ENCODE measurements at regions not wholly inside any gene's neighbourhood (a gene's known extent, or its start where the extent isn't known, plus 50 kb on each side); places are given as distances from the start of the nearest gene placed in this dataset.

DNA sequence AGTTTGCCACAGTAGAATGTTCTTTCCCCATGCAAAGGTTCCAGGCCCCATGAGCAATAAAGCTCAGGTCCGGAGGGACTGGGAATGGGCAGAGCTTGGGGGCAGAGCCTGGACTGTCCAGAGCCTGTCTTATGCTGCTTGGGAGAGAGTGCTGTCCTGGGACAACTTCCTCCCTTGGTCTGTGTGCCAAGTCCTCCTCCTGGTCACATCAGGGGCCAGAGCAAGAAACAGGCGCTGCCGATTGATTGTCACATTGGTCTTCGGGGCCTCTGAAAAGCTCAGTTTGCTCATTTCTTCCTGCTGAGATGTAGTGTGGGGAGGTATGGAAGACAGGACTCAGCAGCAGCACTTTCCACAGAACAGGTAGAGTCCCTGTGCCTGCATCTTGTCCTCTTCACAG lies 54.0 kb upstream of the FCN1 start:
- H3K9me3 ChIP-seq (ENCODE audit: insufficient read depth, low read length): no peaks in the 10 kb centered on the region
- H3K4me3 ChIP-seq (ENCODE audit: insufficient read length, low read depth): no peak overlapping the region
- peaks cover 12% of the 10 kb centered on the region for H3K4me1 ChIP-seq (ENCODE audit: insufficient read depth, insufficient read length)
- H3K9ac ChIP-seq (ENCODE audit: insufficient read length, low read depth): no peak overlapping the region
- no peak for DNase-seq (ENCODE audit: low read depth, low spot score)
- peaks cover 8% of the 10 kb centered on the region for H3K27me3 ChIP-seq (ENCODE audit: insufficient read depth, insufficient read length)
- TF ChIP-seq SUZ12 (IDR thresholded peaks at IDR 0.05; ENCODE audit: extremely low read depth, insufficient read depth, insufficient read length) (no peak), YY1 (IDR thresholded peaks at IDR 0.05; ENCODE audit: insufficient read depth, insufficient read length) (no peak), ZNF274 (IDR thresholded peaks at IDR 0.05; ENCODE audit: low read depth, low read length) (no peak)
- H3K36me3 ChIP-seq (ENCODE audit: insufficient read depth, insufficient read length, low read length): no peaks in the 10 kb centered on the region

DNA sequence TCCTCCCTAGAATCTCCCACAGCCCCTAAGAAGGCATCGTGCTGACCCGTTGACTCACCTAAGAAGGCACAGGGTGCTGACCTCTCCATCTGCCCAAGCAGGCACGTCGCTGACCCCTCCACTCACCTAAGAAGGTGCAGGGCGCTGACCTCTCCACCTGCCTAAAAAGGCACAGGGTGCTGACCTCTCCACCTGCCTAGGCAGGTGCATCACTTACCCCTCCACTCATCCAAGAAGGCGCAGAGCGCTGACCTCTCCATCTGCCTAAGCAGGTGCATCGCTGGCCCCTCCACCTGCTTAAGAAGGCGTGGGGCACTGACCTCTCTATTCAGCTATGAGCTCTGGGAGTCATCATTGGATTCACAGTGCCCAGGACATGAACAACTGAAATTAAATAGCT lies 54.4 kb upstream of the FCN1 start:
- no peak for TF ChIP-seq ZNF274 (IDR thresholded peaks at IDR 0.05; ENCODE audit: low read depth, low read length)
- no peak for TF ChIP-seq YY1 (IDR thresholded peaks at IDR 0.05; ENCODE audit: insufficient read depth, insufficient read length)
- no peak for TF ChIP-seq SUZ12 (IDR thresholded peaks at IDR 0.05; ENCODE audit: extremely low read depth, insufficient read depth, insufficient read length)
- H3K27me3 ChIP-seq (ENCODE audit: insufficient read depth, insufficient read length): peaks cover 8% of the 10 kb centered on the region
- H3K4me1 ChIP-seq (ENCODE audit: insufficient read depth, insufficient read length): peaks cover 8% of the 10 kb centered on the region
- no peak overlapping the region for H3K4me3 ChIP-seq (ENCODE audit: insufficient read length, low read depth)
- no peak overlapping the region for H3K9ac ChIP-seq (ENCODE audit: insufficient read length, low read depth)
- DNase-seq (ENCODE audit: low read depth, low spot score): no peak
- H3K9me3 ChIP-seq (ENCODE audit: insufficient read depth, low read length): no peaks in the 10 kb centered on the region
- H3K36me3 ChIP-seq (ENCODE audit: insufficient read depth, insufficient read length, low read length): no peaks in the 10 kb centered on the region

DNA sequence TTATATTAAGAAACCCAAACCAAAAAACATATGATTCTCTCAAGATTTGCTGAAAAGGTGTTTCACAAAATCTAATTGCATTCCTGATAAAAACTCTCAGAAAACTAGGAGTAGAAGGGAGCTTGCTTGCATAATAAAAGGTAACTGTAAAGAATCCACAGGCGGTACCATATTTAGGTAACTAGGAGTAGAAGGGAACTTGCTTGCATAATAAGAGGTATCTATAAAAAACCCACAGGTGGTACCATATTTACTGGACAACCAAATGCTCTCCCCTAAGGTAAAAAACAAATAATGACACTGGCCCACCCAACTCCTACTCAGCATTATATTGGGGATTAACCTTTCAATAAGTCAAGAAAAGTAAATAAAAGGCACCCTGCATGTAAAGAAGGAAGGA lies 57.5 kb upstream of the FCN1 start:
- peaks cover 9% of the 10 kb centered on the region for H3K27me3 ChIP-seq (ENCODE audit: insufficient read depth, insufficient read length)

DNA sequence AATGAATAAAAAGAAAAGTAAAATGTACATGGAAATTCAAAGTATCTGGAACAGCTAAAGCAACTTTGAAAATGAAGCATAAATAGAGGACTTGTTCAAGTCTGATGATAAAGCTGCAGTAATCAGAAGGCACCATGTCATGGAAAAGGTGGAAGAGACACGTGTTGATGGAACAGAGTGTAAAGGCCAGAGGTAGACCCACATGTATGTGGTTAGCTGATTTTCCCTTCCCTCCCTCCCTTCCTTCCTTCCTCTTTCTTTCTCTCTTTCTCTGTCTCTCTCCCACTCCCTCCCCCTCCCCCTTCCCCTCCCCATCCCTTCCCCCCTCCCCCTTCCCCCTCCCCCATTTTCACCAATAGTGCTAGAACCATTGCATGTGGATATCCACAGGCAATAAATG lies 58.7 kb upstream of the FCN1 start:
- Histone ChIP-seq H3K9me3 (ENCODE audit: insufficient read depth, low read length) (no peaks in the 10 kb centered on the region), H3K9ac (ENCODE audit: insufficient read length, low read depth) (no peak overlapping the region), H3K27me3 (ENCODE audit: insufficient read depth, insufficient read length) (peaks cover 9% of the 10 kb centered on the region), H3K36me3 (ENCODE audit: insufficient read depth, insufficient read length, low read length) (no peaks in the 10 kb centered on the region), H3K4me3 (ENCODE audit: insufficient read length, low read depth) (no peak overlapping the region), H3K4me1 (ENCODE audit: insufficient read depth, insufficient read length) (no peaks in the 10 kb centered on the region)
- no peak for TF ChIP-seq YY1 (IDR thresholded peaks at IDR 0.05; ENCODE audit: insufficient read depth, insufficient read length)
- TF ChIP-seq ZNF274 (IDR thresholded peaks at IDR 0.05; ENCODE audit: low read depth, low read length): no peak
- no peak for TF ChIP-seq SUZ12 (IDR thresholded peaks at IDR 0.05; ENCODE audit: extremely low read depth, insufficient read depth, insufficient read length)
- DNase-seq (ENCODE audit: low read depth, low spot score): no peak

More for the DNA sequence above, 57.5 kb upstream of the FCN1 start:
- H3K4me1 ChIP-seq (ENCODE audit: insufficient read depth, insufficient read length): no peaks in the 10 kb centered on the region
- no peaks in the 10 kb centered on the region for H3K36me3 ChIP-seq (ENCODE audit: insufficient read depth, insufficient read length, low read length)
- no peak for TF ChIP-seq SUZ12 (IDR thresholded peaks at IDR 0.05; ENCODE audit: extremely low read depth, insufficient read depth, insufficient read length)
- DNase-seq (ENCODE audit: low read depth, low spot score): peak; percentile 16
- no peak overlapping the region for H3K4me3 ChIP-seq (ENCODE audit: insufficient read length, low read depth)
- H3K9ac ChIP-seq (ENCODE audit: insufficient read length, low read depth): no peak overlapping the region
- no peaks in the 10 kb centered on the region for H3K9me3 ChIP-seq (ENCODE audit: insufficient read depth, low read length)

DNA sequence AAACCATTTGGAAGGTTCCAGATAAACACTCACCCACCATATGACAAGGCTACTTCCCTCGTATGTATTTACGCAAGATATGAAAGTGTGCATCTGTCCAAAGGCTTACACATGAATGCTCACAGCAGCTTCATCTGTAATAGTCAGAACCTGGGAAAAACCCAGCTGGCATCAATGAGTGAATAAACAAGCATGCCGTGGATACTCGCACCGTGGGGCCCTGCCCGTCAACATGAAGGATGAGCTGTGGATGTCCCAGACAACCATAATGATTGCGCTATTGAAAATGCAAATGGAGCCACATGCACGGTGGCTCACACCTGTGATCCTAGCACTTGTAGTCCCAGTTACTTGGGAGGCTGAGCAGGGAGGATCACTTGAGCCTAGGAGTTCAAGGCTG lies 60.6 kb upstream of the FCN1 start:
- no peaks in the 10 kb centered on the region for H3K36me3 ChIP-seq (ENCODE audit: insufficient read depth, insufficient read length, low read length)
- H3K9ac ChIP-seq (ENCODE audit: insufficient read length, low read depth): no peak overlapping the region
- DNase-seq (ENCODE audit: low read depth, low spot score): no peak
- no peaks in the 10 kb centered on the region for H3K9me3 ChIP-seq (ENCODE audit: insufficient read depth, low read length)
- no peak for TF ChIP-seq SUZ12 (IDR thresholded peaks at IDR 0.05; ENCODE audit: extremely low read depth, insufficient read depth, insufficient read length)
- TF ChIP-seq ZNF274 (IDR thresholded peaks at IDR 0.05; ENCODE audit: low read depth, low read length): no peak
- no peak for TF ChIP-seq YY1 (IDR thresholded peaks at IDR 0.05; ENCODE audit: insufficient read depth, insufficient read length)
- peaks cover 3% of the 10 kb centered on the region for H3K27me3 ChIP-seq (ENCODE audit: insufficient read depth, insufficient read length)
- peaks cover 5% of the 10 kb centered on the region for H3K4me1 ChIP-seq (ENCODE audit: insufficient read depth, insufficient read length)
- H3K4me3 ChIP-seq (ENCODE audit: insufficient read length, low read depth): no peak overlapping the region

DNA sequence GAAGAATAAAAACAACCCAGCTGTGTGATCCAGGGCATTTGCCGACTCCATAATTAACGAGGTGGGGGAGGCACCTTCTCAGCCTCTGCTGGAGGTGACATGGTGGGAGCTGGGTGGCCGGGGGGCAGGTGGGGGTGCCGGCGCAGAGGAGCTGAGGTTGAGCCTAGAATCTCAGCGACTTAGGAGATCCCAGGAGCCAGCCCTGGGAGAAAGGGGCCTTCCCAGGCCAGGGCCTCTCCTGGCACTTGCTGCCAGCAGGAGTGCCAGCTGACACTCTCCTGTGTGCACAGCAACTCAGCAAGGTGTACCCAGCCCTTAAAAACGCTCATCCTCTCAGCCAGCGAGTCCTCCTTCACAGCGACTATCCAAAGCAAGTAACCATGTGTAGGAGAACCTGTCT lies 62.8 kb upstream of the FCN1 start:
- no peaks in the 10 kb centered on the region for H3K9me3 ChIP-seq (ENCODE audit: insufficient read depth, low read length)
- H3K4me1 ChIP-seq (ENCODE audit: insufficient read depth, insufficient read length): peaks cover 5% of the 10 kb centered on the region
- H3K27me3 ChIP-seq (ENCODE audit: insufficient read depth, insufficient read length): peaks cover 7% of the 10 kb centered on the region
- DNase-seq (ENCODE audit: low read depth, low spot score): no peak
- no peak overlapping the region for H3K4me3 ChIP-seq (ENCODE audit: insufficient read length, low read depth)
- TF ChIP-seq ZNF274 (IDR thresholded peaks at IDR 0.05; ENCODE audit: low read depth, low read length) (no peak), YY1 (IDR thresholded peaks at IDR 0.05; ENCODE audit: insufficient read depth, insufficient read length) (no peak), SUZ12 (IDR thresholded peaks at IDR 0.05; ENCODE audit: extremely low read depth, insufficient read depth, insufficient read length) (no peak)
- no peaks in the 10 kb centered on the region for H3K36me3 ChIP-seq (ENCODE audit: insufficient read depth, insufficient read length, low read length)
- H3K9ac ChIP-seq (ENCODE audit: insufficient read length, low read depth): no peak overlapping the region

DNA sequence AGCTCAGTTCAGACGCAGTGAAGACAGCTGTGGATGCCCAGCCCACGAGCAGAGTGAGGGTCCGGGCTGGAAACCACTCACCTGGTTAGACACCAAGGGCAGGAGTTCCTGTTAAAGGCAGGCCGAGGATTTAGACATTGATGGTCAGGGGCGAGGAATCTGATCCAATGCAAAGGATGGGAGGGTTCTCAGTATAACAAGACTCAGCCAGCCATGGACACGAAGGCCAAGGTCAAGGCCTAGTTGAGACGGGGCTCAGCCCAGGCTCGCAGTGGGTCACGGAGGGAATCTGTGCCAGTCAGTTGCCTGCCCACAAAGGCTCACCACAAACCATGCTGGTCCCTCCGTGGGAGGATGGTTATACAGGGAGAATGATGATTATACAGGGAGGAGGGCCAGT lies 63.3 kb upstream of the FCN1 start:
- H3K9me3 ChIP-seq (ENCODE audit: insufficient read depth, low read length): no peaks in the 10 kb centered on the region
- no peak for DNase-seq (ENCODE audit: low read depth, low spot score)
- no peak overlapping the region for H3K9ac ChIP-seq (ENCODE audit: insufficient read length, low read depth)
- H3K27me3 ChIP-seq (ENCODE audit: insufficient read depth, insufficient read length): peaks cover 7% of the 10 kb centered on the region
- no peak overlapping the region for H3K4me3 ChIP-seq (ENCODE audit: insufficient read length, low read depth)
- H3K36me3 ChIP-seq (ENCODE audit: insufficient read depth, insufficient read length, low read length): no peaks in the 10 kb centered on the region
- H3K4me1 ChIP-seq (ENCODE audit: insufficient read depth, insufficient read length): peaks cover 5% of the 10 kb centered on the region
- TF ChIP-seq SUZ12 (IDR thresholded peaks at IDR 0.05; ENCODE audit: extremely low read depth, insufficient read depth, insufficient read length) (no peak), YY1 (IDR thresholded peaks at IDR 0.05; ENCODE audit: insufficient read depth, insufficient read length) (no peak), ZNF274 (IDR thresholded peaks at IDR 0.05; ENCODE audit: low read depth, low read length) (no peak)

DNA sequence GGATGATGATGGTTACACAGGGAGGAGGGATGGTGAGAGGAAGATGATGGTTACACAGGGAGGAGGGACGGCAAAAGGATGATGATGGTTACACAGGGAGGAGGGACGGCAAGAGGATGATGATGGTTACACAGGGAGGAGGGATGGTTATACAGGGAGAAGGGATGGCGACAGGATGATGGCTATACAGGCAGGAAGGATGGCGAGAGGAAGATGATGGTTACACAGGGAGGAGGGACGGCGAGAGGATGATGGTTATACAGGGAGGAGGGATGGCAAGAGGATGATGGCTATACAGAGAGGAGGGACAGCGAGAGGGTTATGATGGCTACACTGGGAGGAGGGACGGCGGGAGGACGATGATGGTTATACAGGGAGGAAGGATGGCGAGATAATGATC lies 64.1 kb upstream of the FCN1 start:
- Histone ChIP-seq H3K27me3 (ENCODE audit: insufficient read depth, insufficient read length) (peaks cover 7% of the 10 kb centered on the region), H3K4me1 (ENCODE audit: insufficient read depth, insufficient read length) (peaks cover 5% of the 10 kb centered on the region), H3K9ac (ENCODE audit: insufficient read length, low read depth) (no peak overlapping the region), H3K36me3 (ENCODE audit: insufficient read depth, insufficient read length, low read length) (no peaks in the 10 kb centered on the region), H3K9me3 (ENCODE audit: insufficient read depth, low read length) (peaks cover 4% of the 10 kb centered on the region; the same call in 1 of the 2 replicates), H3K4me3 (ENCODE audit: insufficient read length, low read depth) (no peak overlapping the region)
- DNase-seq (ENCODE audit: low read depth, low spot score): no peak
- TF ChIP-seq YY1 (IDR thresholded peaks at IDR 0.05; ENCODE audit: insufficient read depth, insufficient read length): no peak
- TF ChIP-seq ZNF274 (IDR thresholded peaks at IDR 0.05; ENCODE audit: low read depth, low read length): no peak
- TF ChIP-seq SUZ12 (IDR thresholded peaks at IDR 0.05; ENCODE audit: extremely low read depth, insufficient read depth, insufficient read length): no peak

Measured in NT2/D1 (cell line).